ELF-1 (cell line): ENCODE measurements at regions not wholly inside any gene's neighbourhood (a gene's known extent, or its start where the extent isn't known, plus 50 kb on each side); places are given as distances from the start of the nearest gene placed in this dataset.

Experiments used
- DNase-seq: peaks from one replicate; pipeline ENCODE4 v3.0.0-alpha.2; 2016; ENCODE audit warnings: low read depth, low spot score

- no peak for DNase-seq
Observed at GRCh38 chr3:30492322-30493192, 113.8 kb upstream of the TGFBR2 start.

DNA sequence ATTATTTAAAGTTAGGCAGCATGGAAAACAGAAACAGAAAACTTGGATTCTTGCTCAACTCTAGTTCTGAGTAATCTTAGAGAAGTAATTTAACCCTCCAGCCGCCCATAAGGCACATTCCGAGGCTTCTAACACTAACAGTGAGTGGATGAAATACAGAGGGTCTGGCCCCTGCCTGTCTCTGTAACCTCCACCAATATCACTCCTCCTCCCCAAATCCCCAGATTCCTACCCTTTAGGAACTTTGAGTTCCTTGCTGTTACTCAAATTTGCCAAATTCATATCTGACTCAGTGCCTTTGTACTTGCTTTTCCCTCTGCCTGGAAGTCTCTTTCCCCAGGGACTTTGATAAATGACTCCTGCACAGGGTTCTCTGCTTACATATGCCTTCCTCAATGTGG is 112.5 kb upstream of the TGFBR2 start:
- no peak for DNase-seq

GRCh38 chr3:30495172-30496065 is 111.0 kb upstream of the TGFBR2 start:
- no peak for DNase-seq

GRCh38 chr3:30496066-30496966 is 110.1 kb upstream of the TGFBR2 start:
- DNase-seq: no peak

- no peak for DNase-seq
Observed at GRCh38 chr3:30498587-30498967, 107.8 kb upstream of the TGFBR2 start.

- DNase-seq: no peak
Observed at GRCh38 chr3:30500666-30501399, 105.6 kb upstream of the TGFBR2 start.

DNA sequence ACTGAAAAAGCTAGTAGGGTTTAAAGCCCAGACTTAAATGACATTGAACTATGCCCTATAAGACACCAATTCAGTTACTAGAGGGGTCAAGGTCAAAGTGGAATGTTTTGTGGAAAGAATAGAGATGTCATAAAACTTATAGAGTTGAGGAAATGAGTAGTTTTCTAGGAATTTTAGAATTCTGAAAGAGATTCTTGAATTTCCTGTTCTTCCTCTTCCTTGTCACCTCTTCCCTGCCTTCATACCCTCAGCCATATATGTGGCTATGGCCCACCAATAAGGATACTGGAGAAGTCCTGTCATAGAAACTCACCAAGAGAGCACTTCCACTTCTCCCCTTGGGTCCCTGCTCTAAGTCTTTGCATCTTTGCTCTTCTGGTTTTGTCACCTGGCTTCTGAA is 104.9 kb upstream of the TGFBR2 start:
- no peak for DNase-seq

DNA sequence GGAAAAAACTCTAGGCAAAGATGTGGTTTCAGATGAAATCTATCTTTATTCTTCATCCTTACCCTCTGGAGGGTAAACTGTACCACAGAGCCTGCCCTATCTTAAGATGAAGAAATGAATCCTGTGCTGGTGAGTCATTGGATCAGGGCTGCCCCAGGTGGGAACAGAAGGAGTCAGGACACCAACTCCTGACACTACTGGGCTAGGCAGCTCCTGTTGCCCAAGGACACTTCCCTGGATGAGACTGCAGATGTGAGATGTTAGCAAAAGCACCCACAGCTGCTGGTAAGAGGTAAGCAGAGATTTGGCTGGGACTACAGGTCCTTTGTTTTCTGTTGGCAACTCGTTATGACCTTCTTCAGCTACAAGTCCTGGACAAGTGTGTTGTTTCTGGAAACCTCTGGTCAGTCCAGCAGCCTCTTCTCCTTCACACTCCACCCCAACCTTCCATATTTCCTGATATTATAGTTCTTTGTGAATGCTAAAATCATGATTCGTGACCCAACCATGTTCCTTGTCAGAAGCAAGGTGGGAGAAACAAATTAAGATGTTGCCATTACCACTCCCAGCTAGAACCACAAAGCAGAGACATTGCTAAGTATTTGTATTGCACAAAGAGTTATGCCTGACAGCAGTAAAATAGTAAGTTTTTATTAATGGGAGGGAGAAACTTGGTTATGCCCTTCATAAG is 104.2 kb upstream of the TGFBR2 start:
- DNase-seq: no peak

DNA sequence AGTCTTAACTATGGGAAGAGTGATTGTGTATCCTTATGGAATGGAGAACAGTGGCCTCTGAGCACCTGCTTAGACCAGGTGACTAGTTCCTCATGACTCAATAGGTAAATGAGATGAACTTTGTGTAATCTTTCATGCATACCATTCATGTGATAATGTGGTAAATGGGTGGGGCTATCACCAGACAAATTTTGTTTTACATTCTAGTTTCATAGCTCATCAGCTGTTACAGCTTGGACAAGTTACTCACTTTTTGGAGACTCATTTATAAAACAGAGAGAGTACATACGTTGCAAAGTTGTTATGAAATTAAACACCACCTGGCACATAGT is 103.7 kb upstream of the TGFBR2 start:
- DNase-seq: no peak

GRCh38 chr3:30503446-30503845 is 103.0 kb upstream of the TGFBR2 start:
- DNase-seq: no peak

DNA sequence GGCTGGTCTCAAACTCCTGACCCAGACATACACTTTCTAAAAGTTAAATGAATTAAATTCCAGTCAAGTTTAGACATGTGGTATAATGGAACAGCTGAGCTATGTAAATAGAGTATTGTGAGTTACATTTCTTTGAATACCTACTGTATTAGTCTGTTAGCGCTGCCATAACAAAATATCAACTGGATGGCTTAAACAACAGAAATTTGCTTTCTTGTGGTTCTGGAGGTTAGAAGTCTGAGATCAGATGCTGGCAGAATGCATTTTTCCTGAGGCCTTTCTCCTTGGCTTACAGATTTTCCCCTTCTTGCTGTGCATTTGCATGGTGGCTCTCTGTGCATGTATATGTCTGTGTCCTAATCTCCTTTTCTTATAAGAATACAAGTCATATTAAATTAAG is 101.5 kb upstream of the TGFBR2 start:
- no peak for DNase-seq

- DNase-seq: no peak
Observed at GRCh38 chr3:30505866-30506520, 100.4 kb upstream of the TGFBR2 start.

- DNase-seq: no peak
Observed at GRCh38 chr3:30508339-30508738, 98.1 kb upstream of the TGFBR2 start.

- no peak for DNase-seq
Observed at GRCh38 chr3:30510596-30510995, 95.8 kb upstream of the TGFBR2 start.

GRCh38 chr3:30511524-30512251 is 94.7 kb upstream of the TGFBR2 start:
- no peak for DNase-seq

DNA sequence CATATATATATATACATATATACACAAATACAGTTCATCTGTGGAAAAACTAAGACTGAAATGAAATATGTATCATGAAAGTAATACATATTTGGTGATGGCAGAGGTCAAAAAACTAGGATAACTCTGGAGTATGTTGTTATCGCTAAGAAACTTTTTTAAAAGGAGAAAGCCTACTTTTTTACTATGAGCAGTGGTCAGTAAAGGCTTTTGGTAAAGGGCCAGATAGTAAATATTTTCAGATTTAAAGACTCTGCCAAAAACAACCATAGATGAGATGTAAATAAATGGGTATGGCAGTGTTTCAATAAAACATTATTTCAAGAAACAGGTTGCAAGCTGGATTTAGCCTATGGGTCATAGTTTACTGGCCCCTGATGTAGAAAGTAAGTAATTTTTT is 93.8 kb upstream of the TGFBR2 start:
- no peak for DNase-seq

- no peak for DNase-seq
Observed at GRCh38 chr3:30513374-30514152, 92.8 kb upstream of the TGFBR2 start.

DNA sequence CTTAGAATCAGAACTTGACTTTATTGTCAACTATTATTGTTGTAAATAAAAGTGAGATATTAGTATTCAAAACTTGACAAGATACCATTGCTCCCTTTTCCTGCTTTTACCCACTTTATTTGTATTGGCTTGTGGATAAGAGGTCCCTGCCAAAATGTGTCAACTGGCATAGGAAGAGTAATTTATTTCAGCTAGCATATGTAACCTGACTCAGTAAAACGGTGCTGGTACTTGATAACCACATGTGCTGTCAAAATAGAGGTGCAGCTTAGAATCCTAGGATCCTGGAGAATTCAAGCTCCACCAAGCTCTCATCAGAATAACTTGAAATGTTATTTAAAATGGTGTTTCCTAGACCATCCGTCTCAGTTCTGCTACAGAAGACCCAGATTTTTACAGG is 90.2 kb upstream of the TGFBR2 start:
- DNase-seq: no peak
